ENCODE measurements at regions not wholly inside any gene's neighbourhood (a gene's known extent, or its start where the extent isn't known, plus 50 kb on each side); places are given as distances from the start of the nearest gene placed in this dataset.
"Not testable (repeated sequence)": the region's sequence is repeated elsewhere in the genome, so short reads cannot be mapped to it uniquely, and the experiment has no call there.

DNA sequence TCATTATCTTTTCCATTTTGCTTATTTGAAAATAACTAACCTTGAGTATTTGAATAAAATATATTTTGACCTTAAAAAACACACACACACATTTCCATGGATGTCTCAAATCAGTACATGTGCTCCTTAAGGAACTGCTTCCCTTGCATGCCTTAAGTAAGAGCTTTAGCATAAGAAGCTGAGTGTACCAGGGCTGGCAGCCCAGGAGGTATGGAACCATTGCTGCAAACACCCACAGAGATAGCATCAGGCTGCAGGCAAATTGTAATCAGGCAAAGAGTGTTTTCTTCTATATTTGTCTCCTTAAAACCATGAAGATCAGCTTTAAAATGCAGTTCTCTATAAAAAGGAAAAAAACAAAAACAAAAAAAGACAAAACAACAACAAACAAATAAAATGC lies 160.6 kb downstream of the PLK2 start:
- ATAC-seq, result no peak
- Mint-ChIP-seq H3K27me3 (peaks cover 5% of the 10 kb centered on the region), H3K27ac (no peak overlapping the region), H3K9me3 (no peaks in the 10 kb centered on the region), H3K36me3 (ENCODE audit: low read depth) (no peaks in the 10 kb centered on the region), H3K4me3 (no peak overlapping the region), H3K4me1 (ENCODE audit: low read depth) (peaks cover 8% of the 10 kb centered on the region)
- POLR2A ChIA-PET, result no interaction called here
- no peak for DNase-seq
- TF ChIP-seq, protein P1, sequence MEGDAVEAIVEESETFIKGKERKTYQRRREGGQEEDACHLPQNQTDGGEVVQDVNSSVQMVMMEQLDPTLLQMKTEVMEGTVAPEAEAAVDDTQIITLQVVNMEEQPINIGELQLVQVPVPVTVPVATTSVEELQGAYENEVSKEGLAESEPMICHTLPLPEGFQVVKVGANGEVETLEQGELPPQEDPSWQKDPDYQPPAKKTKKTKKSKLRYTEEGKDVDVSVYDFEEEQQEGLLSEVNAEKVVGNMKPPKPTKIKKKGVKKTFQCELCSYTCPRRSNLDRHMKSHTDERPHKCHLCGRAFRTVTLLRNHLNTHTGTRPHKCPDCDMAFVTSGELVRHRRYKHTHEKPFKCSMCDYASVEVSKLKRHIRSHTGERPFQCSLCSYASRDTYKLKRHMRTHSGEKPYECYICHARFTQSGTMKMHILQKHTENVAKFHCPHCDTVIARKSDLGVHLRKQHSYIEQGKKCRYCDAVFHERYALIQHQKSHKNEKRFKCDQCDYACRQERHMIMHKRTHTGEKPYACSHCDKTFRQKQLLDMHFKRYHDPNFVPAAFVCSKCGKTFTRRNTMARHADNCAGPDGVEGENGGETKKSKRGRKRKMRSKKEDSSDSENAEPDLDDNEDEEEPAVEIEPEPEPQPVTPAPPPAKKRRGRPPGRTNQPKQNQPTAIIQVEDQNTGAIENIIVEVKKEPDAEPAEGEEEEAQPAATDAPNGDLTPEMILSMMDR (IDR thresholded peaks at IDR 0.05), result no peak
- intact Hi-C loops (cut with micrococcal nuclease), result no loop called here
- CTCF ChIA-PET, result no interaction called here

DNA sequence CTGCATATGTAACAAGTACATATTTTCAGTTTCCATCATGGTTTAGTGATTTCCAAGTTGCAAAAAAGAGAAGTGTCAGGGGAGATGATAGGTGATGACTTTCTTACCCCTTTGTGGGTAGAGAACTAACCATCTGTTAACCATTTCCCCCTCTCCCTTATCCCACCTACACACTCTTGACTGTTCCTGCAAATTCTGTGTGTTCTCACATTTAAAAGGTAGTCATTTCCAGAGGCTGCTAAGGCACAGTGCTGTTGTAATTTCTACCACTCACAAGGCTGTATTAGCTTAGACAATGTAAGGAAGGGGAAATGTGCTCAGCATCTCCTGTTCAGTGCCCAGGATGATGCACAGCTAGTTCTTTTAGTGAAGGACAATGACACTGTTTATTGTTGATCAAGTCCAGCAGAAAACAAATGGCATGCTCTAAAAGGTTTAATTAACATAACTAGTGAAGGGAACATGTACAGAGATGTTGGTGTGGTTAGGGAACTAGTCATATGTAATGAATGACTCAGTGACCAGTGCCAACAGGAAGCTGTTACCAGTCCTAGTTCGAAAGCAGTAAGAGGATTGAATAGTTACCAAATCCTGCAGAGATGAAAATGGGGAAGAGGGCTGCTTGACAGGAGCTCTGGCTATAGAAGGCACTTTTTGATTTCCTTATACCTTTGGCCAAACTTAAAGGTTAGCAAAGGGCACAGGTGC lies 165.1 kb downstream of the PLK2 start:
- peaks cover 2% of the 10 kb centered on the region for H3K27me3 Mint-ChIP-seq
- no peak for DNase-seq
- peaks cover 10% of the 10 kb centered on the region for H3K4me1 Mint-ChIP-seq (ENCODE audit: low read depth)
- intact Hi-C loops (cut with micrococcal nuclease), result no loop called here
- ATAC-seq, result peak; percentile 82
- TF ChIP-seq, protein P1 (IDR thresholded peaks at IDR 0.05), result no peak
- H3K36me3 Mint-ChIP-seq (ENCODE audit: low read depth), result no peaks in the 10 kb centered on the region
- no peak overlapping the region for H3K4me3 Mint-ChIP-seq
- H3K9me3 Mint-ChIP-seq, result peaks cover 1% of the 10 kb centered on the region
- CTCF ChIA-PET, result no interaction called here
- POLR2A ChIA-PET, result interaction anchor here (0.6 kb wide), 1 partner anchor 38 kb away, joined by 3 read pairs; no protein-coding TSS in a partner anchor
- no peak overlapping the region for H3K27ac Mint-ChIP-seq

DNA sequence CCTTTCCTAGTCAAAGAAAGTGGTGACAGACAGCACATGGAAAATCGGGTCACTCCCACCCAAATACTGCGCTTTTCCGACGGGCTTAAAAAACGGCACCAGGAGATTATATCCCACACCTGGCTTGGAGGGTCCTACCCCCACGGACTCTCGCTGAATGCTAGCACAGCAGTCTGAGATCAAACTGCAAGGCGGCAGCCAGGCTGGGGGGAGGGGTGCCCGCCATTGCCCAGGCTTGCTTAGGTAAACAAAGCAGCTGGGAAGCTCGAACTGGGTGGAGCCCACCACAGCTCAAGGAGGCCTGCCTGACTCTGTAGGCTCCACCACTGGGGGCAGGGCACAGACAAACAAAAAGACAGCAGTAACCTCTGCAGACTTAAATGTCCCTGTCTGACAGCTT lies 171.6 kb downstream of the PLK2 start:
- ATAC-seq; H3K9me3 Mint-ChIP-seq; H3K36me3 Mint-ChIP-seq (ENCODE audit: low read depth); DNase-seq; H3K27me3 Mint-ChIP-seq; H3K27ac Mint-ChIP-seq; H3K4me3 Mint-ChIP-seq; CTCF ChIA-PET; intact Hi-C loops (cut with micrococcal nuclease); H3K4me1 Mint-ChIP-seq (ENCODE audit: low read depth); POLR2A ChIA-PET: not testable (repeated sequence)

DNA sequence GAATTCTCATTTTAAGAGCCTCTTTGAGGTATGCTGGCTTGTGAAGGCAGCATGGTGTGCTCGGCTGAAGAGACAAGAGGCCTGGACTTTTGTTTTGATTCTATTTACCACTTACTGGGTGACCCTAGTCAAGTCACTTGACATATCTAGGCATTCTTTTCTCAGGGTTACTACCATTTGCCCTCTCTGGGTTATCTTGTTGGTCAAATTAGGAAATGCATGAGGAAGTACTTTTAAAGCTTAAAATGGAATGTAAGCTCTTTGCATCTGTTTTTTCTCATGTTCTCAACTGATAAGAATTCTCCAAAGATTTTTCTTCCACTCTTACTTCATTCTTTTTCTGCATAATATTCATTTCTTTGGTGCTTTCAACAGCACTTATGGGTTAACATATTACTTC lies 173.1 kb downstream of the PLK2 start:
- Mint-ChIP-seq H3K27ac (no peak overlapping the region), H3K4me3 (no peak overlapping the region), H3K27me3 (peaks cover 2% of the 10 kb centered on the region), H3K9me3 (peaks cover 2% of the 10 kb centered on the region), H3K36me3 (ENCODE audit: low read depth) (no peaks in the 10 kb centered on the region), H3K4me1 (ENCODE audit: low read depth) (no peaks in the 10 kb centered on the region)
- intact Hi-C loops (cut with micrococcal nuclease), result no loop called here
- TF ChIP-seq, protein P1 (IDR thresholded peaks at IDR 0.05), result no peak
- ChIA-PET POLR2A (no interaction called here), CTCF (no interaction called here)
- DNase-seq (no peak), ATAC-seq (no peak)

DNA sequence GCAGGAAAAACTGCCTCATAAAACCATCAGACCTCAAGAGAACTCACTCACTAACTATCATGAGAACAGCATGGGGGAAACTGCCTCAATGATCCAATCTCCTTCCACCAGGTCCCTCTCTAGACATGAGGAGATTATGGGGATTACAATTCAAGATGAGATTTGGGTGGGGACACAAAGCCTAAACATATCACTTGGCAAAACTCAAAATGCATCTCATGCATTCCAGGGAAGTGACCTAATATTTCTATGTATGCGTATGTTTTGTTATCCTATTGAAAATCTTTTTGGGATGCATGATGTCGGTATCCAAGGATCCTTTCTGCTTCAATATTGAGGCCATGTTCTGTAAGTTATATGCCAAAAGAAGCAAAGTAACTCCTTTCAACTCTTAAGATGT lies 174.0 kb downstream of the PLK2 start:
- Mint-ChIP-seq H3K4me1 (ENCODE audit: low read depth) (no peaks in the 10 kb centered on the region), H3K27me3 (peaks cover 2% of the 10 kb centered on the region), H3K36me3 (ENCODE audit: low read depth) (no peaks in the 10 kb centered on the region), H3K27ac (no peak overlapping the region), H3K9me3 (peaks cover 2% of the 10 kb centered on the region), H3K4me3 (no peak overlapping the region)
- intact Hi-C loops (cut with micrococcal nuclease), result no loop called here
- no peak for DNase-seq
- TF ChIP-seq, protein P1 (IDR thresholded peaks at IDR 0.05), result no peak
- CTCF ChIA-PET, result no interaction called here
- no peak for ATAC-seq
- POLR2A ChIA-PET, result no interaction called here
